Brain microvascular endothelial cell (primary cell): ENCODE measurements at regions not wholly inside any gene's neighbourhood (a gene's known extent, or its start where the extent isn't known, plus 50 kb on each side); places are given as distances from the start of the nearest gene placed in this dataset.

Experiments
- DNase-seq: peaks from one replicate; pipeline ENCODE4 v3.0.0-alpha.2; 2020
- H3K27ac ChIP-seq: fragments of 250-450 bp; sonication (Bioruptor Pico); 2 replicates; pipeline ENCODE4 v1.5.1; 2020; ENCODE audit warnings: mild to moderate bottlenecking, moderate library complexity
- H3K27me3 ChIP-seq: fragments of 250-450 bp; sonication (Bioruptor Pico); replicated peaks from 2 replicates; pipeline ENCODE4 v1.5.1; 2020; ENCODE audit warnings: mild to moderate bottlenecking
- H3K36me3 ChIP-seq: fragments of 250-450 bp; sonication (Bioruptor Pico); replicated peaks from 2 replicates; pipeline ENCODE4 v1.5.1; 2020; ENCODE audit warnings: mild to moderate bottlenecking
- H3K4me3 ChIP-seq: 2 replicates; pipeline ENCODE4 v1.5.1; 2011; ENCODE audit warnings: low read depth, mild to moderate bottlenecking, control low read depth, low read length, moderate library complexity
- in situ Hi-C: cut with HindIII; loops from 2 replicates; pipeline ENCODE4 v1.10.0; 2017; ENCODE audit warnings: low sequenced_read_pairs, low pct_ligation_motif_present
- TF ChIP-seq, protein P1 (sequence below): IDR thresholded peaks from 2 replicates; pipeline ENCODE4 v1.5.1; 2011; ENCODE audit warnings: low read depth, mild to moderate bottlenecking, moderate library complexity, low read length, control low read depth, inconsistent platforms; ENCODE audit errors: missing control alignments

- in situ Hi-C loops: no loop called here
- TF ChIP-seq, protein P1, sequence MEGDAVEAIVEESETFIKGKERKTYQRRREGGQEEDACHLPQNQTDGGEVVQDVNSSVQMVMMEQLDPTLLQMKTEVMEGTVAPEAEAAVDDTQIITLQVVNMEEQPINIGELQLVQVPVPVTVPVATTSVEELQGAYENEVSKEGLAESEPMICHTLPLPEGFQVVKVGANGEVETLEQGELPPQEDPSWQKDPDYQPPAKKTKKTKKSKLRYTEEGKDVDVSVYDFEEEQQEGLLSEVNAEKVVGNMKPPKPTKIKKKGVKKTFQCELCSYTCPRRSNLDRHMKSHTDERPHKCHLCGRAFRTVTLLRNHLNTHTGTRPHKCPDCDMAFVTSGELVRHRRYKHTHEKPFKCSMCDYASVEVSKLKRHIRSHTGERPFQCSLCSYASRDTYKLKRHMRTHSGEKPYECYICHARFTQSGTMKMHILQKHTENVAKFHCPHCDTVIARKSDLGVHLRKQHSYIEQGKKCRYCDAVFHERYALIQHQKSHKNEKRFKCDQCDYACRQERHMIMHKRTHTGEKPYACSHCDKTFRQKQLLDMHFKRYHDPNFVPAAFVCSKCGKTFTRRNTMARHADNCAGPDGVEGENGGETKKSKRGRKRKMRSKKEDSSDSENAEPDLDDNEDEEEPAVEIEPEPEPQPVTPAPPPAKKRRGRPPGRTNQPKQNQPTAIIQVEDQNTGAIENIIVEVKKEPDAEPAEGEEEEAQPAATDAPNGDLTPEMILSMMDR: no peak
- no peak for DNase-seq
- H3K27ac ChIP-seq: no peak overlapping the region
- H3K36me3 ChIP-seq: no peaks in the 10 kb centered on the region
- no peaks in the 10 kb centered on the region for H3K27me3 ChIP-seq
- H3K4me3 ChIP-seq: no peak overlapping the region
These were observed 81.8 kb upstream of the MEF2C start for GRCh38 chr5:88964831-88965230.

GRCh38 chr5:88957013-88957412 lies 74.0 kb upstream of the MEF2C start:
- no peak for DNase-seq
- no peak overlapping the region for H3K4me3 ChIP-seq
- H3K27me3 ChIP-seq: no peaks in the 10 kb centered on the region
- H3K27ac ChIP-seq: no peak overlapping the region
- H3K36me3 ChIP-seq: no peaks in the 10 kb centered on the region
- TF ChIP-seq, protein P1: no peak
- in situ Hi-C loops: no loop called here

GRCh38 chr5:88956416-88956815 lies 73.4 kb upstream of the MEF2C start:
- Histone ChIP-seq H3K27me3 (no peaks in the 10 kb centered on the region), H3K4me3 (no peak overlapping the region), H3K27ac (no peak overlapping the region), H3K36me3 (no peaks in the 10 kb centered on the region)
- TF ChIP-seq, protein P1: no peak
- DNase-seq: no peak
- in situ Hi-C loops: no loop called here

DNA sequence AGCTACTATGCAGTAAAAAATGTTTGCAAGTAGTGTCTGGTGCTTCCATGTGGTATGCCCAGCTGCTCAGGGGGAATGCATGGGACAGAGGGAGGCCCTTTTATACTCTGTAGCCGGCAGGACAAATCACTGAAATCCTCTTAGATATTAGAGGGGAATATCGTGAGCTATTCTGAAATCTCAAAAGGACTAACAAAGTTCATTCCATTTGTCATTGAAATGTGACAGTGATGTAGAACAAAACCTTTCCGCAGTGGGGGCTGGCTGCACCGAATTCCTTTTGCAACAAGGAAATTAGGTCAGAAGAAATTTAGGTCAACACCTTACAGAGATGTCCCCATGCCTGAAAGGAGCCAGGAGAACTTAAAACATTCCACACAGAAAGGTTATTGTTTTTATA lies 72.4 kb upstream of the MEF2C start:
- in situ Hi-C loops: no loop called here
- no peak overlapping the region for H3K27ac ChIP-seq
- no peaks in the 10 kb centered on the region for H3K27me3 ChIP-seq
- no peaks in the 10 kb centered on the region for H3K36me3 ChIP-seq
- no peak overlapping the region for H3K4me3 ChIP-seq
- TF ChIP-seq, protein P1: no peak
- no peak for DNase-seq

DNA sequence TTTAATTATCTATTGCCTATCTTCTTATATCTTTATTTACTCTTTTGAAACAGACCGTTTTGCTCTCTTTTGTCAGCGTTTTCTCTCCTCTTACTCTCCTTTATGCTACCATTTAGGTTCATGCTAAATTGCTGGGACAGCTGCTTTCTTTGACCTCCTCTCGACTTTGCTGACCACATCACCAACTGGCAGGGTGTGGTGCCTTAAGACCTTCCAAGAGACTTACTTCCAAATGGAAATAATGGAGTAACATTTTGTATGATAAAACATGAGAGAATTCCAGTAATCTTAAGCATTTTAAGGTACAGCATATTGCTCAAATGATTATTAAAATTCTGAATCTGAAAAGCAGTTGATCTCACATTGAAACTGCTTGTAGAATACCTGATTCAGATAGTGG lies 71.5 kb upstream of the MEF2C start:
- no peak for DNase-seq
- Histone ChIP-seq H3K4me3 (no peak overlapping the region), H3K36me3 (no peaks in the 10 kb centered on the region), H3K27ac (no peak overlapping the region), H3K27me3 (no peaks in the 10 kb centered on the region)
- in situ Hi-C loops: no loop called here
- TF ChIP-seq, protein P1: no peak

- Histone ChIP-seq H3K27me3 (no peaks in the 10 kb centered on the region), H3K36me3 (no peaks in the 10 kb centered on the region), H3K4me3 (no peak overlapping the region), H3K27ac (no peak overlapping the region)
- in situ Hi-C loops: no loop called here
- DNase-seq: no peak
- TF ChIP-seq, protein P1: no peak
These were observed 70.1 kb upstream of the MEF2C start for GRCh38 chr5:88952996-88953643.
